Right forelimb (tissue), 1 donor: ENCODE measurements at regions not wholly inside any gene's neighbourhood (a gene's known extent, or its start where the extent isn't known, plus 50 kb on each side); places are given as distances from the start of the nearest gene placed in this dataset.

Source experiments
- DNase-seq: peaks from one replicate; pipeline ENCODE4 v3.0.0-alpha.2; 2018

DNA sequence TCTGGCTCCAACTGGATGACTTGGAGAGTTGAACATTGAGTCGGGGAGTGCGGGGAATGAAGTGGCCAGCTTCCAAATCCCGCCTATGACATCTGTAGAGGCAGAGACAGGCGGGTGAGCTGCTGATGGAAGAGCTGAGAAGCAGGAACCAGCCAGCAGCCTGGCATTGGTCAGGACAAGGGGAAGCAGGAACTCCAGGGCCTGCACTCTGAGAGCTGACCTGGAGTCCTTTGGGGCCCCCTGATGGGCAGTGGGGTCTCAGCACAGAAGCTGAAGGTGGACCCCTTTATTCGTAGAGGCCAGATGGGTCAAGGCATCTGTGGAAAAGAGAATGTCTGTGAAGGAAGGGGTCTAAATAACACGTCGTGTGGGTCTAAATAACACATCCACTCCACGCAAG, 57.0 kb downstream of the SEC61G start:
- DNase-seq: no peak

DNA sequence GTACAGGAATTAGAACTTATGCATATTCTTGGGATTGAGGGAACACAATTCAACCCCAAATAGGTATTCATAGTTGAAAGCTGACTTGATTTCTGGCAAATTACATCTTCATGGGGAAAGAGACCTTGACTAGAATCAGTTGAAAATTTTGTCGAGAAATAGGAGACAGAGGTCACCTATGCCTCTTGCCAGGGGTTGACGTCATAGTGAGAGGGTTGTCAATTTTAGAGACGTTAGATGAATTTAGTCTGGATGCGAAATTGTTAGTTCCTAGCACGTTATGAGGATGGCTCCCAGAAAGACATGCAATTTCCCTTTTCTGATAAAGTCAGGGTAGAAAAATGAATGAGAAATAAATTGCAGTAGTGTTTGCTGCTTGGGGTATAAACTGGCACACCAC, 59.3 kb downstream of the SEC61G start:
- no peak for DNase-seq

DNA sequence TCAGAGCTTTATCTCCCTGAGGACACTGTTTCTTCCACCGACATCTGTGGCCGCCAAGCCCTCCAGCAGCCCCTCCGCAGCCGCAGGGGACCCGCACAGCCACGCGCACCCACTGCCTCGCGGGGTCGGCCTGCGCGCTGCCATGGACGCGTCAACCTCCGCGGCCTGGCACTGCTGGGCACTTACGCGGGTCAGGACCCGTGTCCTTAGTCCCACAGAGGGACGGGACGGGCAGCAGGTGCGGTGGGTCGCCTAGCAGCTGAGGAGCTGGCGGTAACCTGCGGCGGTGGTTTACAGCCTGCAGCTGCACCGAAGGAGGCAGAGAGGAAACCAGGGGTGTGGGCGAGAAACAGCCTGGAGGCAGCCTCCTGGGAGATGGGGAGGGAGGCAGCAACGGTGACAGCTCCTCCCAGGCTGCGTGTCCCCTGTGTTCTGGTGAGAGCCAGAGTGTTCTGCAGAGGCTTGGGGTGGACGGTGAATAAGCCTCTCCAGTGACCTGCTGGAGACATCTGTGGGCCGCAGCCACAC, 61.3 kb downstream of the SEC61G start:
- DNase-seq: no peak

DNA sequence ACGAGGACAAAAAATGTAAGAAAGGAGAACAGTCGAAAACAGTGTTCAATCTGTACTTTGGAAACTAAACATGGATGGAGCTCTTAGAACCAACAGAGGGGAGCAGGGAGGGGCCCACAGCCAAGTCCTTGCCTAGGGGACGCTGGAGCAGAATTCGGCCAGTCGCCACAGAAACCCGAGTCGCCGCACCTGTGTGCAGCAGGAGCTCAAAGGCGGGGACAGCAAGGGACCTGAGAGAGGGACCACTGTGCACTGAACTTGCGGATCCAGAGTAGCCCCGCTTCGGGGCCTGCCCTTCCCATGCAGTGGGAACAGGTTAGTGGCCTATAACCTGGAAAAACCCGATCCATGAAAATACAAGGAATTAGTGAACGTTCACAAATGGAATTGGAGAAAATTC, 68.1 kb downstream of the SEC61G start:
- no peak for DNase-seq

DNA sequence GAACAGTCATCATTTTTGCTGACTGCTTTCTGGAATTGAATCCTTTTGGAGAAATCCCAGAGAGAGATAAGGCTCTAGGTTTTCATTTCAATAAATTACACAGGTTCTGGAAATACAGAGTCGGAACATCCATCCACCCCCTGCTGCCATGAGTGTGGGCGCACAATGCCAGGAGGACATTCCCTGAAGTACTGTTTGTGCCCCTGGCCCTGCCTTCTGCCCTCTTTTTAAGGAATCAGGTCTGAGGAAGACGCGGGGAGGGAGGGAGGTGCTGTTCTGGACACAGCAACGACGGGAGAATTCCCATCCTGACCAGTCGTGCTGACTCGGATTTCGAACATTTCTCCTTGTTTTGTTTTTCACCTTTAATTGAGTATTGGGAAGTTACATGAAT, 69.0 kb downstream of the SEC61G start:
- no peak for DNase-seq

DNA sequence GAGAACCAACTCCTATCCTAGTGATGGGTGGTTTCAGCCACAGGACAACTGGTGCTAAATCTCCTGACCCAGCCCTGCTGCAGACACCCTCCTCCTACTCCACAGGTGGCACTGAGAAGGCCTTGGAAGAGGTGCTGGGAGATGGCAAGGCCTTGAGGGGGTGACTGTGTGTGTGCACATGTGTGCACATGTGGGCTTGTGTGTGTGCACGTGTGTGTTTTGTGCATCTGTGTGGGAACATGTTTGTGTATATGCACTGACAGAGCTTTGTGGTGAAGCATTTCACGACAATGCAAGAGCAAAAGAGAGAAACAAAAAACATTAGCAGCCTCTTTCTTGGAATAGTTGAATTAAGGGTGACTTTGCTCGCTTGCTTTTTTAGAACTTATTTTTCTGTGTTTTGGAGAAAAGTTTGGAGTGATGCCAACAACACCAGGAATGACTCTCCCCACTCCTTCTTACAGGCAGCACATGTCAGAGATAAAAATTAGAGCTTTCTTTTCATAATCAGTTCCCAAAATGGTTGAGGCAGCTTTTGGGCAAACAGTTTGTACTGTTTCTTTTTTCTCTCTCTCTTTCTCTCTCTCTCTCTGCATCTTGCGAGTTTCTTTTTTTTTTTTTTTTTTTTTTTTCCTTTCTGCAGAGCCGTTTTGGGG, 69.5 kb downstream of the SEC61G start:
- DNase-seq: no peak

DNA sequence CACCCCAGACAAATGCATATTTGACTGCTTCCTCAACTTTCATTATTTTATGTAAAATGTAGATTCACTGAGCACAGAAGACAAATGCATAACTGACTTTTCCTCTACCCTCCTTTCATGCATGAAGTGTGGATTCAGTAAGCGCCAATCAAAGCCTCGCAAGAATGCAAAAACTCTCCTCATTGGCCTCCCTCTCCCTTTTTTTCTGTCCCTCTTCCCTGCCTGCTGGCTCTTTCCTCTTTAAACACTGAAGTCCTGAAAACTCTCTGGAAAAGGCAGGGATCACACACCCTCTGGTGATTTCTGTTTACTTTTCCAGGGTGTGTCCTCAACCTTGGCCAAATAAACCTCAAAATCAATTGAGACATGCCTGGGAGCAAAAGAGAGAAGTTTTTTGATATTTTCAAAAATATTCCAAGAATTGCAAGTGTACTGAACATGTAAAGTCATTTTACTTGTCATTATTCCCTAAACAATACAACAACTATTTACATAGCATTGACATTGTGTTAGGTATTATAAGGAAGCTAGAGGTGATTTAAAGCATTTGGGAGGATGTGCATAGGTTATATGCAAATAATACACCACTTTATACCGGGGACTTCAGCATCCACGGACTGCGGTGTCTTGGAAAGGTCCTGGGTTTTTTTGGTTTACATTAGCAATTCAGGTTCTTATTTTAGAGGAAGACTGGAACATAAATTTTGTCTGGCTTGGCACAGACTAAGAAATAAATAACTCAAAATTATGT, 71.4 kb downstream of the SEC61G start:
- DNase-seq: no peak

DNA sequence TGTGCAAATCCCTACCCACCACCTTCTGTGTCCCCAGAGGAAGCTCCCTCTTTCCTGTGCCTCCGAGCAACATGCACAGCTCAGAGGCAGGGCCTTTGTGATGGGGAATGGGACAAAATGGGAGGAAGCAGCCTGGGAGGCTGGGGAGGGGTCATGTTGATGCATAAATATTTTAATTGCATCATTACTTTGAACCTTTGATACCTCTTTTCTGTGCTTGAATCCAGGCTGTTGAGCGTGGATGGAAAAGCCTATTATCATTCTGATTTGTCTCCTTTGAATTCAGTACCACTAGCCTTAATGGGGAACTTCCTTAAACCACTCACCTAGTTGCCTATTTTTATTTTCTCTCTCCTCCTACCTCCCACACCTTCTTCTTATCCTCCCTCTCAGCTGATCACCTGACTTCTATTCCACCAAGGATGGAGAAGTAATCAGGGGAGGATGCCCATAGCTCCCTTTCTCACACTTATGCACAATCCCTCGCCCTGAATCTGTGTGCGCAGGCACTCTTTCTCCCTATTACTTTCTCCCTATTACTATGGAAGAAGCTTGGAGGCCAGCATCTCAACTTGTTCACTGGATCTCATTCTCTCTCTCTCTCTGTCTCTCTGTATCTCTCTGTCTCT, 78.5 kb downstream of the SEC61G start:
- no peak for DNase-seq

DNA sequence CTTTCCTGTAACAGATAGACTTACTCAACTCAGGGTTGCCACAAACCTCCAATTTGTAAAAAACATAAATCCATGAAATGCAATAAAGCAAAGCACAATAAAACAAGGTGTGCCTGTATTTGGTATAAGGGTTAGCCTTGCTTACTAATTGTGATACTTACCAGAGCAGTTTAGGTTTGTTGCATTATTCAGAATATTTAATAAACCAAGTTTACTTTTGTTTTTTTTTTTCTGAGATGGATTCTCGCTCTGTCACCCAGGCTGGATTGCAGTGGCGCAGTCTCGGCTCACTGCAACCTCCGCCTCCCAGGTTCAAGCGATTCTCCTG, 79.6 kb downstream of the SEC61G start:
- DNase-seq: no peak

DNA sequence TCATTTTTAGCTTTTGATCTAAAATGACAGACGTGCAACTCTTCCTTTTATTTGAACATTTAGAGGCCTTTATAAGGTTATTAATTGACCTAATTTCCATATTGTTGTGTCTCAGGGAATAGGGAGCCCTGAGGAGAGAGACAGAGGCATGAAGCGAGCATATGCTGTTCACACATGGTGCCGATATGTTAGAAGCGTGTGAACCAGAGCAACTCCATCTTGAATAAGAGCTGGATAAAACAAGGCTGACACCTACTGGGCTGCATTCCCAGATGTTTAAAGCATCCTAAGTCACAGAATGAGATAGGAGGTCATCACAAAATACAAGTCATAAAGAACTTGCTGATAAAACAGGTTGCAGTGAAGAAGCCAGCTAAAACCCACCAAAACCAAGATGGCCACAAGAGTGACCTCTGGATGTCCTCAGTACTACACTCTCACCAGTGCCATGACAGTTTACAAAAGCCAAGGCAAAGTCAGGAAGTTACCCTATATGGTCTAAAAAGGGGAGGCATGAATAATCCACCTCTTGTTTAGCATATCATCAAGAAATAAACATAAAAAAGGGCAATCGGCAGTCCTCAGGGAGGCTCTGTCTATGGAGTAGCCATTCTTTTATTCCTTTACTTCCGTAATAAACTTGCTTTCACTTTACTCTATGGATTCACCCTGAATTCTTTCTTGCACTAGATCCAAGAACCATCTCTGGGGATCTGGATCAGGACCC, 80.1 kb downstream of the SEC61G start:
- no peak for DNase-seq

DNA sequence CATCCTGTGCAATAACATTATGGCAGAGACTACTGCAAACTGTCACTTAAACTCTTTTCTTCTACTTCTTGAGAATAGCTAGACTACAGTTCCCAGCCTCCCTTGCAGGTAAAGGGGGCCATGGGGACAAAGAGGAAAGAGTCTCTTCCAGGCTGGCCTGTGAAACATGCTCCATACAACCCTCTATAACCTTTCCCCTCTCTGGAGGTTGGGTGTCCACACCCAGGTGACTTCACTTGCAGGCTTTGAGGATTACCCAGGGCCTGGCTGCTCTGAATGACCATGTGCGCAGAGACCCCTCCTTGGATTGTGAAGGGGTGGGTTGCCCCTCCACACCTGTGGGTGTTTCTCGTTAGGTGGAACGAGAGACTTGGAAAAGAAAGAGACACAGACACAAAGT, 84.1 kb downstream of the SEC61G start:
- no peak for DNase-seq

DNA sequence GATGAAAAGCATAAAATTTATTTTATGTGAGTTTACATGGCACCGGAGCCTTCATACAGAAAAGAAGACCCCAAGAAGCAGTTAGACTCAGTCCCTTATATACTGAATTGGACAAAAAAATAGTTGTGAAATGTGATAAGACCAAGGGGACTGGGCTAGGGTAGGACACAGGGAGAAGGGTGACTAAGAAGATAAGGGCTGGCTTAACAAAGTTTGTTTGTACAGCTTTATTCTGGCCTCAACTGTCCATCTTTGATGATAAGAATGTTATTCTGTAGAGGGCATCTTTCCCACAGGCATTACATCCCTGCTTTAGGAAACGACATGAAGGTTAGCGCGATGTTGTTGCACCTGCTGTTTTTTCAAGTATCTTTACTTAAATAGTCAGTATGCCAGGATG, 86.5 kb downstream of the SEC61G start:
- DNase-seq: no peak

DNA sequence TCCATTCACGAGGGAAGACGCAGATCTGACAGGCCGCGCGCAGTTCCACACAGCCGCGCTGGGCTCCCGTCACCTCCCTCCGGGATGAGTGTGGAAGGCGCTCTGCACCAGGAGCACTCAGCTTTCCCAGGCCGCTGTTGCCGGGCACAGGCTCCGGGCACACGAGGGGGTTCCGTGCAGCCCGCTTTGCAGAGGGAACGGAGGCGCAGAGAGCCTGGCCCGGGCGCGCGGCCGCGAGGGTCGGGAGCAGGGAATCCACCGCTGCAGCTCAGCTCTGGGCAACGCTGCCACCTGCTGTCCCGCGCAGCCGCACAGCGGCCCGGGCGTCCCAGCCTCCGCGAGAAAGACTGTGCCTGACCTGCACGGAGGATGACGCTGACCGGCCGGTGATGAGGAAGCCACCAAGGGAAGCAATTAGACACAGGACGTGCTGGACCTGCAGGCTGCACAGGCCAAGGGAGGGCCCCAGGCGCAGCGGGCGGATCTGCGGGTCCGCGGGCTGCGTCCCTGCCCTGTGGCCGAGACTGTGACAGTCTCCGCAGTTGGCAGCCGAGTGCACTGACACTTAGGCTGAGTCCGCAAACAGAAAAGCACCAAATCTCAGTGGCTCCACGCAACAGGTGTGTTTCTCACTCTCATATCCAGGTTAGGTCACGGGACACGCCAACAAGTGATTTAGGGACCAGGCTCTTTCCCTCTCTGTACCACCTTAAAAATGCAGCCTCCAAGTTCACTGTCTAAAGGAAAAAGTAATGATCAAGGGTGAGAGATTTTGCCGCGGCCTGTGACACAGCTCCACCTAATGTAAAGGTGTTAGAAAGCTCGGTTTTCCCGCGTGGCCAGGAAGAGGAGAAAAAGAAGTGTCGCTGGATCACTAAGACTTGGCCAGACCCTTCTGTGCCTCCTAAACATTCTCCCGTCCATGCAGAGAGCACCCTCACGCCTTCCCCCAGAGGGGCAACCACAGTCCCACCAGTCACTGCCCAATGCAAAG, 94.5 kb downstream of the SEC61G start:
- DNase-seq: peak; percentile 73

DNA sequence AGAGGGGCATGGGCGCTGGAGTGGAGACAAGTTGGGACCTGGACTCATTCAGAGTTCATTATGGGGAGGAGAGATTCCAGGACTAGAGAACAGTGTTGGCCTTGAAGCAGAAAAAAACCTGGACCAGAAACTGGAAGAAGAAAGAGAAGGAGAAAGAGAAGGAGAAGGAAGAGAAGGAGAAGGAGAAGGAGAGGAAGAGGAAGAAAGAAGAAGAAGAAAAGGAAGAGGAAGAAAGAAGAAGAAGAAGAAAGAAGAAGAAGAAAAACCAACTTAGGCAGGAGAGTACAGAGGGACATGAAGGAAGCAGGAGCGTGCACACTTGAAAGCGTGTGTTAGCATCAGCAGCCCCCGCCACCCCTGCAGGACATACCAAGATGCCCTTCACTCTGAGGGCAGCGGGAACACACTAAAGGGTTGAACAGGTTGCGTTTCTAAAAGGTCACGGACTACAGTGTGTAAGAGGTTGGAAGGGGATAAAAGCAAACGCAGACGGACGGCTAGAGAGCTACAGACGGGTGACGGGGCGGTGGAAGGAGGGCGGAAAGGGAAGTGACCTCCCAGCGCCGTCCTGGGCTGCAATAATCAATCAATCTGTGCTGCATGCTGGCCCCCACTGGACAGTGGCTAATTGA, 95.3 kb downstream of the SEC61G start:
- DNase-seq: no peak

DNA sequence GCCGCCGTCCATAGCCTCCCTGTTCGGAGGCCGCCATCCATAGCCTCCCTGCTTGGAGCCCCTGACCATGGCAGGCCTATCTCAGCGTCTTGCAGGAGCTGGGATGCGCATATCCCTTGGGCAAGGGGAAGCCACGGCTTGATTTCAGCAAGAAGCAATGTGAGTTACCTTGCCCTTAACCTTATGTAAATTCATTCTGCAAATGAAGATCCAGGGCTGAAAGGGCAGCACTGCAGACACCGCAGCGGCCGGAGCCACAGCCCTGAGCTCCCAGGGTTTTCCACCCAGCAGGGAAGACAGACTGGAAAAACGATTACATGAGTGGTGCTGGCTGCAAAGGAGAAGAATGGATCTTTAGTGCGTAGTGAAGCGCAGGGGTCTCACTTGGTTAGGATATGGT, 95.8 kb downstream of the SEC61G start:
- no peak for DNase-seq

DNA sequence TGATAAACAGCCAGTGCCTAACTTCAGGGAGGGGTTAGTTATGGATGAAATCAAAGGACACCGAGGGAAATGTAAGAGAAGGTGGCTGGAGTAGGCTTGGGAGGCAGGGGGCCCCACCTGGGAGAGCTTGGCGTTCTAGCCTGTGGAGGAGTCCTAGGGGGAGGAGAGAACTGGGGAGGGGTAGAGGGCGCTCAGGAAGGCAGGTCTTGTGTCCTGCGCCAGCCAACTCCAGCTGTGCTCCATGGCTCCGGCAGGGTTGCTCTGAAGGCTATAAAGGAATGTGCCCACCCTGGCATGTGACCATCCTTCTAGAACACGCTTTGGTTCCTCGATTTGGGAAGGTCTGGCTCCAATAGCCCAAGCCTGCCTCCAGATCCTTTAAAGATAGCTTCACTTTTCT, 96.3 kb downstream of the SEC61G start:
- DNase-seq: no peak

DNA sequence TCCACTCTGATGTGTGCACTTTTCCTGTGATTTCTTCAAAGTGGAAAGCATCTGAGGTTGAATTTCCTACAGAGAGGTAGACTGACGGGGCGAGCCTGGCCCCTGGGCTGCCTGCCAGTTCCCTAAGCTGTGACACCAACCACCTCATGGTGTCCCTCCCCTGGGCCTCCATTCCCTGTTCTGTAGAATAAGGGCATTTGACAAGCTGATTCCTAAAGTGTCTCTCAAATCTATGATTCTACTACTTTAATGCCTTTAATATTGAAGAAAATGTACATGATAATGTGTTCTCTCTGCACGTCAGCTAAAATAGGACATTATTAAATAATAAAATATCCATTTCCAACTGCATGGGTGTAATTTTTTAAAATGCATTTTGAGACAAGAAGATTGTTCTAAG, 105.1 kb downstream of the SEC61G start:
- DNase-seq: no peak

DNA sequence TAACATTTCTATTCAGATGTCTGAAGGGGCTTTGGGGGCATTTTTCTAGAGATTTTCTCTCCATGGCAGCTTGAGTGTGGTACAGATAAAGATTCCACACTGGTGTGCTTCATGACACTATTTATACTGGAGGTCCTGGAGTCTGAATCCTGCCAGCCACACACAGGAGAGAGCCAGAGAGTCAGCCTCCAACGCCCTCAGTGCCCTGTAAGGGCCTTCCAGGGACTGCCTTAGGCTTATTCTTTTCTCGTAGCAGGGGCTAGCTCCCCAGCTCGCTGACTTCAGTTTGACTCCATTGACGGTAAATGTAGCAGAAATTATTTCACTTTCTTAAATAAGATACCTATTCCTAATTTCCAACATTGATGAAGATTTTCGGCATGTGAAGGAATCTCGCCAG, 100.9 kb downstream of the VSTM2A start:
- no peak for DNase-seq

DNA sequence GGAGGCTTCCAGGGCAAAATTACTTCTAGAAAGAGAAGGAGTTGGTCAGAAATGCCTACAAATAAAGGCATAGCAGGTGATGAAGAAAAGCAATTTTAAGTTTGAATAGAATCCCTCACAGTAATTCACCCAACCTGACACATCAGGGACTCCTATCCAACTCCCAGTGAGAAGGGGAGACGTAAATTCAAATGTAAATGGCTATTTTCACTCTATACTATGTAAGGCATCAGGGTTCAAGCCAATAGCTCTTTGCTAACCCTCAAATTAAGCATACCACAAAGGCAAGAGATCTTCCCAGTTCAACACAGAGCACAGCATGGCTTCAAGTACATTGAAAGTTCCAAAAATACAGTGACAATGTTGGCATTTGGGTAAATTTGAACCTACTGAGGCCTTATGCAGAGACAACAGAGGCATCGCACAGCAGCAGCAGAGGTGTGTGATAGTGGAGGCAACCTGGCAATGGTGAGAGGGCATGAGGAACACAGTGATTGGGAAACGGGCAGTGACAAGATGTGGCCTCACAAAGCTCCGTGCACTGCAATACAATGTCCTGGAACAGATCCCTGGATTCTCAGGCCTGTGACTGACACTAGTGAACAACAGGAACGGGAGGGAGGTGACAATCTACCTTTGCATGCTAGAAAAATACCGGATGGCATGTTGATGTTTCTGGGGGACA, 95.7 kb downstream of the VSTM2A start:
- no peak for DNase-seq

DNA sequence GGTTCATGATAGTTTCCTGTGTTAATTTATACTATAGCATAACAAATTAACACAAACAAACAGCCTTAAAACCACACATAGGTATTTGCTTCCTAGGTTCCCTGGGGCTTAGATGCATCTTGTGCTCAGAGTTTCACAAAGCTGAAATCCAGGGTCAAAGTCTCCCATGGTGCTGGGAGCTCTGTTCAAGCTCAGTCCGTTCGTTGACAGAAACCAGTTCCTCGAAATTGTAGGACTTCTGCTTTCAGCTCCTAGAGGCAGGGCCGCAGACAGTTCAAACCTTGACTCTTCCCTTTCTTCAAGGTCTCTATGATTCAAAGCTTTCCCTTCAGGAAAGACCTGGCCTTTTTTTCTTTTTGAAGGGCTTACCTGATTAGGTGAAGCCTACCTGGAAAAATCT, 90.5 kb downstream of the VSTM2A start:
- no peak for DNase-seq

DNA sequence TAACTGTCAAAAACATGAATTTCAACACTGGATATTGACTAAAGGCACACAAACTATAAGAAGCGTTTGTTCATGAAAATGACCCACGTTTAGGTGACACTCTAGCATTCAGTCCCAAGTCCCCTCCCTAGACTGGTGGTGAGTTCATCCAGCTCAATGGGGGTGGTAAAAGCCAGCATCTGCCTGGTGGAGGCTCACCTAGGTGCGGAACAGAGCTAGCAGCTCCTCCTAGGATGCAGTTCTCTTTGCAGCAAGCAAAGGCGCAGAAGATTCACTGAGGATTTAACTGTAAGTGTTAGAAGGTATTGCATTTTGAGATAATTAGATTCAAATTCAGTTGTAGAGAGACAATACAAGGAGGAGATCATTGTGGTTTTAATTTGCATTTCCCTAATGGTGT, 87.6 kb downstream of the VSTM2A start:
- no peak for DNase-seq
